Stimulated activated CD8-positive, alpha-beta memory T cell treated with anti-CD3 and anti-CD28 coated beads, Interleukin-12 subunit alpha, Interleukin-12 subunit beta, amount 100 ng/mL, for 24 hours (primary cell): ENCODE measurements at regions not wholly inside any gene's neighbourhood (a gene's known extent, or its start where the extent isn't known, plus 50 kb on each side); places are given as distances from the start of the nearest gene placed in this dataset.
"Not testable (repeated sequence)": the region's sequence is repeated elsewhere in the genome, so short reads cannot be mapped to it uniquely, and the experiment has no call there.

Source experiments
- DNase-seq: peaks from one replicate; pipeline ENCODE4 v3.0.0-alpha.2; 2020; ENCODE audit errors: extremely low read depth

DNA sequence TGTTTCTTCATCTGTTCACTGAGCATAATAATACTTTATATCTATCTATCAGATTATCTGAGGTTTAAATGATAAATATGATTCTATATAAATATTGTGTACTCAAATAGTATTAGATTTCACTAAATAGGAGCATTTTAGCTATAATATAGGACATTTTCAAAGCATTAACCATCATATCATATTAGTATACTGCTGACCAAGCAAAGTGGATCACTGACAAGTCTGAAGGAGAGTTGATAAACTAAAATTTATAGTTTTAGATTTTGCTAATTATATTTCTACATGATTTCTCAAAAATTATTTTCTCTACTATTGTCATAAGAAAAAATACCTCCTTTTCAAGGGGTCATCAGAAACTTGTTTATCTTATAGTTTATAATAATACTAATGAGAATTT, 937.8 kb upstream of the LRATD1 start:
- DNase-seq: no peak

DNA sequence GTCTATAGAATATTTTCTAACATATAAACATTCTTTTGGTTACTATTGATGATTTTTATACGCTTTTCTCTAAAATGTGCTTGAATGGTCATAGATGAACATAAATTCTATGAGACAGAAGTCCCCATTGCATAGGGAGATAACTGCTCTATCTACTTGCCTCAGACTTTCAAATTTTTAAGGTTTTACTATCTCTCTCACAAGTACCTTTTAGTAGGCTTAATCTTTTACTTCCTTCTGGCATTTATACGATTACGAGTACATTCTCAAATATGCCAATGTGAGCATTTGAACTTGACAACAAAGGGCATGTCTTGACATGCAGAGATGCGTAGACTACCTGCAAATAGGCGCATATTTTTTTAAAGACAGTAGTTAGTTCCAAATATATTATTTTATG, 935.9 kb upstream of the LRATD1 start:
- DNase-seq: no peak

DNA sequence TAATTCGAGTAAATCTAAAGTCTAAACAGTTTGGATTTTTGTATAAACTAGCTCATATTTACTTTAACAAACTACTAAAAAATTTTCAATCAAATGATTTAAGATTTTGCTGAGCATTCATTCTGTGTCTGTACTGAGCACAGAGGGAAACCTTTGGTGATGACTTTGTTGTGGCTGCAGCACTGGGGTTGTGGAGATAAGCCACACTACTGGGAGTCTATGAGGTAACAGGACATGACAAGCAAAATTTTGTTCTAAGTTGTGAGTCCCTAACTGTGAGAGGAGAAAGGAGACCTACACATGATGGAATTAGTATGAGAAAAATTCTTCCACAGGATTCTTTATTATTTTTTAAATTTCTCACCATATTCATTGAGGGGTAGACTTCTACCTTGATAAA, 933.7 kb upstream of the LRATD1 start:
- no peak for DNase-seq

- not testable (repeated sequence) for DNase-seq
These were observed 932.6 kb upstream of the LRATD1 start for GRCh38 chr2:13699939-13700338.

DNA sequence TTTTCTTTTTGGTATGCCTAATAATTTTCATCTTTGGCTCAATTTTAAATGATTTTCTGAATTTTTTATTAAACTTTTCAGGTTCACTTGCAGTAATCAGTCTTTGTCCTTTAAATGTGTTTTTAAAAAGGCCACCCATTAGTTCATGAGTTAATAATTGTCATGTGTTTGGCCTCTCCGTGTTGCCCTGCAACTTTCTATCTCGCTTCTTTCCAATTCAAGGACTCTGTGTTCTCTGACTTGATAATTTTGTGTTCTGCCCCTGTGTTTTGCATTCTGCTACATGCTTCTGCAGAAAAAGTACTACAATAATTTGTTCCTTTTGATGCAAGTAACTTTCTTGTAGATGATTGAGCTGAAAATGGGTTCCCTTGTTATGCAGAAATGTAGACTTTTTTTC, 921.4 kb upstream of the LRATD1 start:
- DNase-seq: no peak

DNA sequence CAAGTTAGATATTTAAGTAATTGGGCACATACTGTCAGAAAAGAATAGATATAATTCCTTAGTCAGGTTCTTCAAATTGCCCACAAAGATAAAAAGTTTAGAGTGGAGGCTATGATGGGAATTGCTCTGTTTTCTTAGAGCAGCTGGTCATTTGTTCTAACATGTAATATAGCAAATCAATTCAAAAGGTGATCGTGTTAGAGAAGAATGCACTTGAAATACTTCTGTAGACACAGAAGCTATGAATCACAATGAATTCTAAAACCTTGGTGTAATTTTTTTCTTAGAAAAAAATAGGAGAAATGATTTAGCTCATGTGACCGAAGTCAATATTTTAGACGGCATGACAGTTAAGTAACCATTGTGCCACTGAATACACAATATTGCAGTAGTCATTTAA, 918.1 kb upstream of the LRATD1 start:
- no peak for DNase-seq

- DNase-seq: no peak
These were observed 906.6 kb upstream of the LRATD1 start for GRCh38 chr2:13725945-13726344.

- no peak for DNase-seq
These were observed 887.2 kb upstream of the LRATD1 start for GRCh38 chr2:13745330-13745729.

GRCh38 chr2:13751955-13752354, 880.6 kb upstream of the LRATD1 start:
- no peak for DNase-seq

DNA sequence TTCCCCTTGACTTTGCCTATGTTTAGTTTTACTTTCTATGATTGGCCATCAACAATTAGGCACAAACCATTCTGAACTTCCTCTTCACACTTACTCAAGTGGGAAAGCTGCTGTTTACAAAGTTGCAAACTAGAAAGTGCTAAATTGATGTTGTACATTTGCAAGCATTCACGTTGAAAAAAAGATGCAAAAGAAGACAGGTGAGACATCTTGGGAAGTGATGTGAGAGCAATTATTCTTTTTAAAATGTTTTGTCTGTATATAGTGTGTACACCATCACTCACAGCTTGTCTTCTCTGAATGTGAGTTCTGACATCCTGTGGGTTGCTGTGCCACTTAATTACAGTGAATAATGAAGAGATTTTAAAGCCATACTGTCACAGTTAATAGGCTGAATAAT, 874.1 kb upstream of the LRATD1 start:
- no peak for DNase-seq

DNA sequence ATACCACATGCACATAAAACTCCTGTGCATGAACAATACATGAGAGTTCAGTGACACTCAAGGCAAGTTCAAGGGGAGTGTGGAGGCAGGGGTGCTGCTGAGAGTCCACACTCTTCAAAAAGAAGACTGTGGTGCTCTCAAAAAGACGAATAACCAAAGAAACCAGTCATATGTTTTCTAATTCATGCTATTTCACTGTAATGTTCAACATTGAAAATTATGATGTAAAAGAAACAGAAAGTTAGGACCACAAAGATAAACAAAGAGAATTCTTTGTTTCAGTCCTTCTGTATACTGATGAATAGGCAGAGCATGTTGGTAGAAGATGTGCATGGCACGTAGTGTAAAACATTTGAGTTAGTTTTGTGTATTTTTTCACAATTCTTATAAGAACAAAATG, 864.2 kb upstream of the LRATD1 start:
- no peak for DNase-seq

DNA sequence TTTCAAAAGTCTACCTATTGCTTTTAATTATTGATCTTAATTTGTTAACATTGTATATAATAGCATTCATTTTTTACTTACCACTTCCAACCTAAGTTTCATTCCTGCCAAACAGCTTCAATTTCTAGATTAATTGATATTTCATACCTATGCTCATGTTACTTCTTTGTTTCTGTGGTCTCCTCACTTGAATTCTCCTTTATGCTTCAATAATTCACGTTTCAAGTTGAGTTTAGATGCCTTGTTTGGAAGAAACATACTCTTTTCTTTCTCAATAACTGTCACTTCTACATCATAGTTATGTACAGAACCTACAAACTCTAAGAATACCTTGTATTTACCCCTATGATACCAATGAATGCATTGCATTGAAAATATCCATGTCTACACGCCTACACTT, 862.2 kb upstream of the LRATD1 start:
- no peak for DNase-seq

- DNase-seq: no peak
These were observed 852.5 kb upstream of the LRATD1 start for GRCh38 chr2:13779996-13780395.

- no peak for DNase-seq
These were observed 841.4 kb upstream of the LRATD1 start for GRCh38 chr2:13791019-13791547.

- no peak for DNase-seq
These were observed 826.0 kb upstream of the LRATD1 start for GRCh38 chr2:13806539-13806938.

- no peak for DNase-seq
These were observed 819.3 kb upstream of the LRATD1 start for GRCh38 chr2:13813236-13813635.

DNA sequence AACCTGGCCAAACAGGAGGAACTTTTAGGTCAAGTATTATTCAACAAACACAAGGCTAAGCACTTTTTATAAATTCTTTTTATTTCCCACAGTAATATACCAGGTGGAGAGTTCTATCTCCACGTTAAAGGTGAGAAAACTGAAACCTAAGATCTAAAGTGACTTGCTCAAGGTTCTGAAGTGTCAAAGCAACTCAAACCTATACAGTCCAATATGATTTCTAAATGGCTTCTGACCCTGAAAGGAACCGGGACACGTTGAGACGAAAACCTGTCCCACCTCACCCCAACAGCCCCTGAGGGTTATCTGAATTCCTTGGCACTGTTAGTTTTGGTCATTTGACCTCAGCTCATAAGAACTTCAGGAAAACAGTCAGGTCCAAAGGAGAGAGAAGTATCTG, 814.5 kb upstream of the LRATD1 start:
- DNase-seq: no peak

DNA sequence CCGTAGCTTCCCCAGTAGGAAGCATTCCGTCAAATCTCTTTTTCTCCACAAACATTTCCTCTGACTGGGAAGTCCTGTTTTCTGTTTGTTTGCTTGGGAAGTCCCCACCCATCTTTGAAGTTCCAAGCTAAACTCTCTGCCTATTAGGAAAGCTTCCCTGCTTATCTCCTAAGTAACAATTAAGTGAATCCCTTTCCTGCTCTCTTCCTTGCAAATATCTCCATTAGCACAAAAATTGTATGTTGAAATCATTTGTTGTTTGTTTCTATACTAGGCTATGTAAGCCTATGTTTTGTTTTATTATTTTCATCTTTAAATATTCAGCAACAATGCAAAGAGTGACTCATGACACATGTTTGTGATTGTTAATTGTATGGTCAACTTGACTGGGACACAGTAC, 812.6 kb upstream of the LRATD1 start:
- DNase-seq: no peak

- DNase-seq: no peak
These were observed 811.1 kb upstream of the LRATD1 start for GRCh38 chr2:13821255-13821880.

GRCh38 chr2:13822365-13822764, 810.2 kb upstream of the LRATD1 start:
- DNase-seq: no peak

- no peak for DNase-seq
These were observed 806.1 kb upstream of the LRATD1 start for GRCh38 chr2:13826314-13826853.

DNA sequence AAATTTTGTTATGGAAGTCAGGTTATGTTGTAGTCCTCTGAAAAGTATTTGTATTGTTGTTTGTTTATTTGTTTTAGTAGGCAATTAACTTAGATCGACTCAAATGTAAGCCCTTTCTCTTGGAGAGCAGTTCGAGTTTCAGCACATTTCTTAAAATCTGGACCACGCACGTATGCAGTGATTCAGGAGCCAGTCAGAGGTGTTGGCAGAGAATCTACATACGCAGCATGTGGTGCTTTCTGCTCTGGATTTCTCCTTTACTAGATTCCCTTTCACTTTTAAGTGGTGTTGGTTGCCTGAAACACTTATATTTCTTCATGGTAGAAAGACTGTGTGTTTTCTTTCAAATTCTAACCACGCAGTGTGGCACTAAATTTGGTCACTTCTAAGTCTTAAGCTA, 773.9 kb upstream of the LRATD1 start:
- no peak for DNase-seq

DNA sequence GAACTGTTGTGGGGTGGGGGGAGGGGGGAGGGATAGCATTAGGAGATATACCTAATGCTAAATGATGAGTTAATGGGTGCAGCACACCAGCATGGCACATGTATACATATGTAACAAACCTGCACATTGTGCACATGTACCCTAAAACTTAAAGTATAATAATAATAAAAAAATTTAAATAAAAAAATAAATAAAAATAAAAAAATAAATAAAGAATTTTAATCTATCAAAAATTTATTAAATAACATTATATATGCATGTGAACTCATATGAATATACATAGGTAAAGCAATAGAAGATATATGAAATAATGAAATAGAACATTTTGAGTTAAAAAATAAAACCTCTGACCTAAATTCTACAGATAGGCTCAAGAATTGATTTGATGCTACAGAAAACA, 764.2 kb upstream of the LRATD1 start:
- not testable (repeated sequence) for DNase-seq

DNA sequence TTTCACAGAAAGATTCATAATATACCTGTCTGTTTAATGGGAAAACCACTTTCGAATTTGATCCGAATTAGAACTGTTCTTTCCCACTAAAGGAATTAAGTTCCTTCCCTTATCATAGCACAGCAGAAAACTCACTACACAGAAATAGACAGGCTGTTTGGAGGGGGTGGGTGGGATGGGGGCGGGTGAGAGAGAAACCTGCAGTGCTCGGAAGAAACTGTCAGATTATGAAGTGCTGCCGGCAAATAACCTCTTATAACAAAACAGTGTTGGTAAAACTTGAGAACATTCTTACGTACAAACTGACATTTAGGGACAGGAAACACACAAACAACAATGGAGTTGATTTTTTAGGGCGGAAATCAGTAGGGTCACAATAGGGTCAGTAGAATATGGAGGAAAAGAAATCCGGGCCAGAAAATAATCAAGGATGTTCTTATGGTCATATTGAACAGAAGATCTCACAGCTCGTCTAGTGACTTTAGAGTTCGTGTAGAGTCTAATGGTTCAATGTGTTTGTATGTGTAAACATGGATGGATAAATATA, 756.0 kb upstream of the LRATD1 start:
- no peak for DNase-seq
